ENCODE measurements at regions not wholly inside any gene's neighbourhood (a gene's known extent, or its start where the extent isn't known, plus 50 kb on each side); places are given as distances from the start of the nearest gene placed in this dataset.

GRCh38 chr2:191497822-191498221 is 180.1 kb upstream of the NABP1 start:
- TF ChIP-seq CTCF (IDR thresholded peaks at IDR 0.05) (no peak), POLR2A (IDR thresholded peaks at IDR 0.05) (no peak)
